Spleen (tissue), 11 donors: ENCODE measurements at regions not wholly inside any gene's neighbourhood (a gene's known extent, or its start where the extent isn't known, plus 50 kb on each side); places are given as distances from the start of the nearest gene placed in this dataset.

Experiments used
- DNase-seq: peaks from one replicate; pipeline ENCODE4 v3.0.0-alpha.2; 2020
- H3K27ac ChIP-seq, 8 donors: fragments of 200-600 bp; sonication (generic) in 7 of 8; 1 replicate in 4 of 8; 2 replicates in 4 of 8; pipeline versions ENCODE4 v1.5.0 to v1.8.0; 2016 to 2021; ENCODE audit warnings: inconsistent platforms in 4 of 8, mild to moderate bottlenecking in 4 of 8, moderate library complexity in 1 of 8
- H3K27me3 ChIP-seq, 7 donors: fragments of 200-600 bp; sonication (generic) in 6 of 7; replicated peaks in 1 of 7; 1 replicate in 4 of 7; 2 replicates in 3 of 7; pipeline versions ENCODE4 v1.5.0 to v1.8.0; 2016 to 2021; ENCODE audit warnings: inconsistent platforms in 3 of 7, mild to moderate bottlenecking in 1 of 7
- H3K36me3 ChIP-seq, 6 donors: fragments of 200-600 bp; sonication (generic) in 5 of 6; 1 replicate in 4 of 6; 2 replicates in 2 of 6; pipeline versions ENCODE4 v1.5.0 to v1.8.0; 2016 to 2021; ENCODE audit warnings: inconsistent platforms in 2 of 6
- H3K4me1 ChIP-seq, 6 donors: fragments of 200-600 bp; sonication (generic) in 5 of 6; 1 replicate in 3 of 6; 2 replicates in 3 of 6; pipeline versions ENCODE4 v1.5.0 to v1.8.0; 2016 to 2021; ENCODE audit warnings: inconsistent platforms in 3 of 6
- H3K4me3 ChIP-seq, 8 donors: fragments of 200-600 bp; sonication (generic) in 7 of 8; 1 replicate in 4 of 8; 2 replicates in 4 of 8; pipeline versions ENCODE4 v1.5.0 to v1.8.0; 2016 to 2021; ENCODE audit warnings: inconsistent platforms in 4 of 8, mild to moderate bottlenecking in 4 of 8, moderate library complexity in 2 of 8
- H3K9me3 ChIP-seq, 8 donors: fragments of 200-600 bp; sonication (generic) in 7 of 8; 1 replicate in 4 of 8; 2 replicates in 4 of 8; pipeline versions ENCODE4 v1.5.0 to v1.8.0; 2016 to 2021; ENCODE audit warnings: inconsistent platforms in 4 of 8
- CTCF ChIP-seq, 11 experiments: fragments of 200-600 bp in 7 of 11; fragments of 450-650 bp in 4 of 11; sonication (generic) in 4 of 11; IDR thresholded peaks in 8 of 11; conservative IDR thresholded peaks in 3 of 11; 1 replicate in 7 of 11; 2 replicates in 4 of 11; pipeline versions ENCODE4 v1.4.0 to v1.8.0; 2016 to 2021; ENCODE audit warnings: antibody characterized with exemption in 11 of 11, inconsistent platforms in 4 of 11, mild to moderate bottlenecking in 1 of 11
- POLR2A ChIP-seq, 3 donors: fragments of 450-650 bp; IDR thresholded peaks; one replicate each; pipeline ENCODE4 v1.5.1; 2017; ENCODE audit warnings: antibody characterized with exemption in 3 of 3, mild to moderate bottlenecking in 1 of 3
- POLR2AphosphoS5 ChIP-seq, 3 donors: sonication (generic); formaldehyde crosslinking; IDR thresholded peaks; one replicate each; pipeline ENCODE4 v1.5.1; 2017; ENCODE audit warnings: antibody characterized with exemption in 3 of 3
- WGBS, 5 donors: extraction: QIAGEN DNeasy Blood & Tissue Kit in 3 of 5; methylation state at CpG; one replicate each; pipeline versions ENCODE4 v1.1.5 to v1.1.7; 2013 to 2018; 5-methylcytosine and 5-hydroxymethylcytosine counted together
- intact Hi-C: fragments of 100-400 bp; cut with DNase I; formaldehyde crosslinking; loops from one replicate; pipeline ENCODE4 v1.15.0; 2023; ENCODE audit warnings: low total_unique reads
- donor health status: healthy with polysubstance abuse.
- donor health status: DM: no; HTN: no; CAD: no; lungs with moderate emphysema.
- donor health status: DM: no; HTN: no; CAD: no.
- donor health status: Bipolar disorder and iron deficiency.
- donor health status: healthy.
- donor health status: DM: no; HTN: no; CAD: no.
- donor health status: DM: yes; HTN: yes; CAD: no.

GRCh38 chr2:176562359-176563078, 293.3 kb downstream of the MTX2 start:
- no peak overlapping the region for H3K4me3 ChIP-seq
- H3K9me3 ChIP-seq = no peaks in the 10 kb centered on the region
- no peaks in the 10 kb centered on the region for H3K36me3 ChIP-seq
- H3K27ac ChIP-seq = no peak overlapping the region
- no peaks in the 10 kb centered on the region for H3K4me1 ChIP-seq
- WGBS, 5 donors = 62 to 71% (median 68%) methylated on average over 4 of the region's 4 CpGs
- H3K27me3 ChIP-seq = peaks cover 0 to 43% (median 0%) of the 10 kb centered on the region in 7 donors
- no peak for DNase-seq
- intact Hi-C loops = no loop called here
- no peak for TF ChIP-seq CTCF (IDR thresholded peaks at IDR 0.05 in 8 of 11, conservative IDR thresholded peaks at IDR 0.05 in 3 of 11)
- no peak for TF ChIP-seq POLR2AphosphoS5 (IDR thresholded peaks at IDR 0.05)
- TF ChIP-seq POLR2A (IDR thresholded peaks at IDR 0.05) = no peak

GRCh38 chr2:176565641-176566323, 296.5 kb downstream of the MTX2 start:
- DNase-seq = peak; percentile 80
- no peak for TF ChIP-seq POLR2A (IDR thresholded peaks at IDR 0.05)
- TF ChIP-seq CTCF (IDR thresholded peaks at IDR 0.05 in 8 of 11, conservative IDR thresholded peaks at IDR 0.05 in 3 of 11) = no peak
- TF ChIP-seq POLR2AphosphoS5 (IDR thresholded peaks at IDR 0.05) = peak; percentile 38 to 73 (median 62)
- no peaks in the 10 kb centered on the region for H3K4me1 ChIP-seq
- peak overlapping the region in 6 of 8 donors; percentile 16 to 70 (median 36) for H3K27ac ChIP-seq
- 53 to 73% (median 64%) methylated on average over 14 to 18 of the region's 18 CpGs for WGBS, 5 donors
- peaks cover 0 to 30% (median 0%) of the 10 kb centered on the region in 7 donors for H3K27me3 ChIP-seq
- no peaks in the 10 kb centered on the region for H3K36me3 ChIP-seq
- H3K4me3 ChIP-seq = no peak overlapping the region
- H3K9me3 ChIP-seq = no peaks in the 10 kb centered on the region
- intact Hi-C loops = no loop called here

- Histone ChIP-seq H3K27me3 (peaks cover 0 to 30% (median 0%) of the 10 kb centered on the region in 7 donors), H3K36me3 (no peaks in the 10 kb centered on the region), H3K9me3 (no peaks in the 10 kb centered on the region), H3K27ac (peak overlapping the region in 6 of 8 donors; percentile 16 to 70 (median 36)), H3K4me3 (no peak overlapping the region), H3K4me1 (no peaks in the 10 kb centered on the region)
- intact Hi-C loops = no loop called here
- TF ChIP-seq POLR2AphosphoS5 (IDR thresholded peaks at IDR 0.05) (no peak), POLR2A (IDR thresholded peaks at IDR 0.05) (no peak), CTCF (IDR thresholded peaks at IDR 0.05 in 8 of 11, conservative IDR thresholded peaks at IDR 0.05 in 3 of 11) (no peak)
- WGBS, 5 donors = 86 to 95% (median 91%) methylated on average over 1 of the region's 1 CpG
- no peak for DNase-seq
These were observed 297.3 kb downstream of the MTX2 start for GRCh38 chr2:176566496-176566895.

GRCh38 chr2:176566961-176567360, 297.7 kb downstream of the MTX2 start:
- intact Hi-C loops = no loop called here
- Histone ChIP-seq H3K27me3 (peaks cover 0 to 31% (median 0%) of the 10 kb centered on the region in 7 donors), H3K4me1 (no peaks in the 10 kb centered on the region), H3K36me3 (no peaks in the 10 kb centered on the region), H3K9me3 (no peaks in the 10 kb centered on the region), H3K27ac (no peak overlapping the region), H3K4me3 (no peak overlapping the region)
- TF ChIP-seq POLR2A (IDR thresholded peaks at IDR 0.05) (no peak), POLR2AphosphoS5 (IDR thresholded peaks at IDR 0.05) (no peak), CTCF (IDR thresholded peaks at IDR 0.05 in 8 of 11, conservative IDR thresholded peaks at IDR 0.05 in 3 of 11) (no peak)
- DNase-seq = no peak
